PC-3 (cell line): ENCODE measurements at regions not wholly inside any gene's neighbourhood (a gene's known extent, or its start where the extent isn't known, plus 50 kb on each side); places are given as distances from the start of the nearest gene placed in this dataset.

Source experiments
- ATAC-seq: fragments of 200-7000 bp; cut with Tn5 transposase; 2 replicates; pipeline ENCODE4 v1.9.1; 2020; ENCODE audit warnings: mild to moderate bottlenecking, moderate library complexity
- BruUV-seq: library from RNA; stranded (reverse); fragments of 400-500 nt; replicated peaks from 2 replicates; lab custom pipeline; 2021; lab: Mats Ljungman, UMichigan
- CTCF ChIA-PET: fragments of 300-600 bp; sonication (Branson Sonifier 250); formaldehyde crosslinking; loops from one replicate; lab custom pipeline; 2022; ENCODE audit warnings: antibody characterized with exemption; lab: Charles Lee
- POLR2A ChIA-PET: fragments of 300-600 bp; sonication (Branson Sonifier 250); formaldehyde crosslinking; loops from one replicate; lab custom pipeline; 2022; ENCODE audit warnings: antibody characterized with exemption; ENCODE audit not compliant: unreplicated experiment; lab: Charles Lee
- DNase-seq: peaks from one replicate; pipeline ENCODE4 v3.0.0-alpha.2; 2015
- H2AFZ ChIP-seq: fragments of 300-600 bp; sonication (generic); 2 replicates; pipeline ENCODE4 v1.6.0; 2016; ENCODE audit warnings: antibody characterized with exemption, low read length
- H3F3A ChIP-seq: fragments of 300-600 bp; sonication (generic); one replicate; pipeline ENCODE4 v1.6.0; 2017; ENCODE audit warnings: antibody characterized with exemption, low read length, control low read depth, mild to moderate bottlenecking; ENCODE audit not compliant: unreplicated experiment
- H3K27ac ChIP-seq: fragments of 300-600 bp; sonication (generic); 2 replicates; pipeline ENCODE4 v1.5.1; 2016; ENCODE audit warnings: mild to moderate bottlenecking, low read length
- H3K27me3 ChIP-seq: fragments of 300-600 bp; sonication (generic); 2 replicates; pipeline ENCODE4 v1.6.1; 2016; ENCODE audit warnings: low read length, mixed read lengths
- H3K36me3 ChIP-seq: fragments of 300-600 bp; sonication (generic); 2 replicates; pipeline ENCODE4 v1.6.1; 2016; ENCODE audit warnings: low read depth, mixed run types, low read length, mixed read lengths
- H3K4me1 ChIP-seq: fragments of 300-600 bp; sonication (generic); 2 replicates; pipeline ENCODE4 v1.5.1; 2016; ENCODE audit warnings: low read length; ENCODE audit not compliant: insufficient read depth
- H3K4me2 ChIP-seq: fragments of 300-600 bp; sonication (generic); 2 replicates; pipeline ENCODE4 v1.6.0; 2016; ENCODE audit warnings: low read length
- H3K4me3 ChIP-seq: fragments of 300-600 bp; sonication (generic); 2 replicates; pipeline ENCODE4 v1.5.1; 2016; ENCODE audit warnings: mild to moderate bottlenecking, low read length, mixed read lengths
- H3K79me2 ChIP-seq: fragments of 300-600 bp; sonication (generic); 2 replicates; pipeline ENCODE4 v1.6.1; 2017; ENCODE audit warnings: low read length, mixed read lengths
- H3K9ac ChIP-seq: fragments of 300-600 bp; sonication (generic); 2 replicates; pipeline ENCODE4 v1.6.0; 2016; ENCODE audit warnings: mild to moderate bottlenecking, low read length
- H3K9me2 ChIP-seq: fragments of 300-600 bp; sonication (generic); replicated peaks from 2 replicates; pipeline ENCODE4 v1.6.1; 2016; ENCODE audit warnings: mixed run types, low read length, mixed read lengths
- H3K9me3 ChIP-seq: fragments of 300-600 bp; sonication (generic); 2 replicates; pipeline ENCODE4 v1.6.1; 2016; ENCODE audit warnings: low read length, mixed read lengths
- H4K20me1 ChIP-seq: fragments of 300-600 bp; sonication (generic); 2 replicates; pipeline ENCODE4 v1.6.1; 2016; ENCODE audit warnings: low read length, mixed read lengths
- EZH2 ChIP-seq: fragments of 300-600 bp; sonication (generic); IDR thresholded peaks from one replicate; pipeline ENCODE4 v1.6.1; 2017; ENCODE audit warnings: antibody characterized with exemption, mild to moderate bottlenecking, low read length; ENCODE audit not compliant: unreplicated experiment
- EZH2phosphoT487 ChIP-seq: fragments of 300-600 bp; sonication (generic); IDR thresholded peaks from 2 replicates; pipeline ENCODE4 v1.6.1; 2018; ENCODE audit warnings: mild to moderate bottlenecking, antibody characterized with exemption, low read length, borderline replicate concordance
- intact Hi-C: fragments of 100-400 bp; cut with micrococcal nuclease; formaldehyde crosslinking; loops from 2 replicates; pipeline ENCODE4 v1.9.0; 2023
- TF ChIP-seq, protein P1 (sequence below): fragments of 300-600 bp; sonication (generic); conservative IDR thresholded peaks from 2 replicates; pipeline ENCODE4 v1.5.1; 2017; ENCODE audit warnings: antibody characterized with exemption, low read depth, mild to moderate bottlenecking, low read length

DNA sequence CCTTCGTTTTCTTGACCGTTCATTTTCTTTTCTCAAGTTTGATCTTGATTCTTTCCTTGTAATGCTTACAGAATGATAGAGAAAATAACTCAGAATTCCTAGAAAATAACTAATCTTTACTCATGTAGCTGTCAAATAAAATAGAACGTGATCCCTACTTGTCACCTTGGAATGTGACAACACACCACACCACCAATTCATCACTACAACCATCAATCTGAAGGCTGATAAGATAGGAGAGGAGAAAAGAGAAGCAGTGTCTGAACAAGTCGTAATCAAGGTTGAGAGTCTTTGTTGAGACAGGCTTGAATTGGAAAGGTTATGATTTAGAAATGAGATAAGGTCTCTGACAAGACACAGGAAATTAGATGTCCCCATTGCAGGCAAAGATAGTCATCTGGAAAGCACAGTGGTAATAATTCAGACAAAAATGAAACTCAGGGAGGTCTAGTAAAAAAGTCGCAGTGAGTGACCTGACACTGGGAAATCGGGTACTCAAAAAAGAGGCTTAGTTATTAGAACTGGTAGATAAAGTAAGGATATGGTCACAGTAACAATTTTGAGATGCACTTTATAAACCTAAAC is 456.2 kb downstream of the FAT4 start:
- CTCF ChIA-PET: no interaction called here

DNA sequence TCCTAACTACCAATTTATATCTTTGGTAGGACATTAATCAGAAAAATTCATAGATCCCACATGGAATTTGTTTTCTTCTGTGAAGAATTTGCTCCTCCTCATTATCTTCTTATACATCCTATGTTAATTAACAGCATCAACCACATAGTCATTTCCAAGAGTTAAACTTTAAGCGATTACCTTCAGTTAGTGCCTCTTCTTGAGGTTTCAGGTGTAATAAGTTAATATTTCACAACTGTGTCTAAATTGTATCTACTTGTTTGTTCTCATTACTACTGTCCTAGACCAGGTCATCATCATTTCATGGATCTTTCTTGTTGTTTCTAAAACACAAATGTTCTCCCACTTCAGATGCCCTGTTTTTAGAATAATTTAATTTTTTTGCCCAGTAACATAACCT is 457.9 kb downstream of the FAT4 start:
- Histone ChIP-seq H3F3A (no peaks in the 10 kb centered on the region), H4K20me1 (no peaks in the 10 kb centered on the region), H3K36me3 (no peaks in the 10 kb centered on the region), H3K4me2 (no peak overlapping the region), H2AFZ (no peak overlapping the region), H3K4me3 (no peak overlapping the region), H3K27ac (no peak overlapping the region), H3K79me2 (no peaks in the 10 kb centered on the region), H3K9me3 (no peaks in the 10 kb centered on the region), H3K4me1 (no peaks in the 10 kb centered on the region), H3K27me3 (no peaks in the 10 kb centered on the region), H3K9me2 (no peaks in the 10 kb centered on the region), H3K9ac (no peak overlapping the region)
- DNase-seq: no peak
- ChIA-PET POLR2A (no interaction called here), CTCF (no interaction called here)
- no TSS peak for BruUV-seq
- no peak for ATAC-seq
- TF ChIP-seq, protein P1, sequence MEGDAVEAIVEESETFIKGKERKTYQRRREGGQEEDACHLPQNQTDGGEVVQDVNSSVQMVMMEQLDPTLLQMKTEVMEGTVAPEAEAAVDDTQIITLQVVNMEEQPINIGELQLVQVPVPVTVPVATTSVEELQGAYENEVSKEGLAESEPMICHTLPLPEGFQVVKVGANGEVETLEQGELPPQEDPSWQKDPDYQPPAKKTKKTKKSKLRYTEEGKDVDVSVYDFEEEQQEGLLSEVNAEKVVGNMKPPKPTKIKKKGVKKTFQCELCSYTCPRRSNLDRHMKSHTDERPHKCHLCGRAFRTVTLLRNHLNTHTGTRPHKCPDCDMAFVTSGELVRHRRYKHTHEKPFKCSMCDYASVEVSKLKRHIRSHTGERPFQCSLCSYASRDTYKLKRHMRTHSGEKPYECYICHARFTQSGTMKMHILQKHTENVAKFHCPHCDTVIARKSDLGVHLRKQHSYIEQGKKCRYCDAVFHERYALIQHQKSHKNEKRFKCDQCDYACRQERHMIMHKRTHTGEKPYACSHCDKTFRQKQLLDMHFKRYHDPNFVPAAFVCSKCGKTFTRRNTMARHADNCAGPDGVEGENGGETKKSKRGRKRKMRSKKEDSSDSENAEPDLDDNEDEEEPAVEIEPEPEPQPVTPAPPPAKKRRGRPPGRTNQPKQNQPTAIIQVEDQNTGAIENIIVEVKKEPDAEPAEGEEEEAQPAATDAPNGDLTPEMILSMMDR: no peak
- TF ChIP-seq EZH2 (no peak), EZH2phosphoT487 (no peak)
- intact Hi-C loops: no loop called here

More for the DNA sequence above, 456.2 kb downstream of the FAT4 start:
- Histone ChIP-seq H3K4me1 (no peaks in the 10 kb centered on the region), H4K20me1 (no peaks in the 10 kb centered on the region), H3K36me3 (no peaks in the 10 kb centered on the region), H3K9ac (no peak overlapping the region), H3K27me3 (no peaks in the 10 kb centered on the region), H3K4me3 (no peak overlapping the region), H3F3A (no peaks in the 10 kb centered on the region), H3K4me2 (no peak overlapping the region), H3K9me2 (no peaks in the 10 kb centered on the region), H3K79me2 (no peaks in the 10 kb centered on the region), H2AFZ (no peak overlapping the region), H3K27ac (no peak overlapping the region), H3K9me3 (no peaks in the 10 kb centered on the region)
- intact Hi-C loops: no loop called here
- POLR2A ChIA-PET: no interaction called here
- ATAC-seq (no peak), DNase-seq (no peak)
- TF ChIP-seq EZH2 (no peak), EZH2phosphoT487 (no peak)
- TF ChIP-seq, protein P1: no peak
- no TSS peak for BruUV-seq

DNA sequence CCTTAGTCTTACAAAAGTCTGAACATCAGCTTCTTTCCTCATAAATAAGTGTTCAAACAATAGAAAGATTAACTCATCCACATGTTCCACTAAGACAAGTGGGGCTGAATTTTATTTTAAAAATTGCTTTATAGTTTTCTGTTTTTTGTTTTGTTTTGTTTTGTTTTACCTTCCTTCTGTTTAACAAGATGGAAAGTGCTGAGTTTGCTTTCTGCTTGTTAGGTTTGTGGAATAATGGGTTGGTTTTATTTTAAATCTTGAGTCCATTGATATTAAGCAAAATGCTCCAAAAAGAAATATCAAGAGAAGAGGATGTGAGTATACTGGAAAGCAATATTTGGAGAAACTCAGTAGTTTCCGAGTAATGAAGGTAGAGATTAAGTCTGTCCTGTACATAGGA is 458.7 kb downstream of the FAT4 start:
- H3K9me2 ChIP-seq: no peaks in the 10 kb centered on the region
- DNase-seq (no peak), ATAC-seq (no peak)
- intact Hi-C loops: no loop called here
- H3K9ac ChIP-seq: no peak overlapping the region
- no peaks in the 10 kb centered on the region for H4K20me1 ChIP-seq
- POLR2A ChIA-PET: no interaction called here
- H3K4me1 ChIP-seq: no peaks in the 10 kb centered on the region
- no peaks in the 10 kb centered on the region for H3K27me3 ChIP-seq
- TF ChIP-seq EZH2: no peak
- TF ChIP-seq, protein P1: no peak
- TF ChIP-seq EZH2phosphoT487: no peak
- BruUV-seq: no TSS peak
- H3F3A ChIP-seq: no peaks in the 10 kb centered on the region
- CTCF ChIA-PET: no interaction called here
- no peak overlapping the region for H2AFZ ChIP-seq
- H3K79me2 ChIP-seq: no peaks in the 10 kb centered on the region
- H3K36me3 ChIP-seq: no peaks in the 10 kb centered on the region
- no peak overlapping the region for H3K27ac ChIP-seq
- no peak overlapping the region for H3K4me3 ChIP-seq
- no peak overlapping the region for H3K4me2 ChIP-seq
- no peaks in the 10 kb centered on the region for H3K9me3 ChIP-seq
